CD4-positive, alpha-beta T cell (primary cell): ENCODE measurements at regions not wholly inside any gene's neighbourhood (a gene's known extent, or its start where the extent isn't known, plus 50 kb on each side); places are given as distances from the start of the nearest gene placed in this dataset.

Experiments used
- ATAC-seq: fragments of 200-7000 bp; cut with Tn5 transposase; one replicate; pipeline ENCODE4 v1.10.0; 2022; ENCODE audit warnings: mild to moderate bottlenecking; ENCODE audit not compliant: poor library complexity
- CTCF ChIA-PET: fragments of 350-600 bp; sonication (Branson Sonifier 250); formaldehyde crosslinking; loops from one replicate; lab custom pipeline; 2021; ENCODE audit warnings: antibody characterized with exemption, inconsistent platforms; lab: Charles Lee
- POLR2A ChIA-PET: fragments of 350-600 bp; sonication (Branson Sonifier 250); formaldehyde crosslinking; loops from one replicate; lab custom pipeline; 2021; ENCODE audit warnings: antibody characterized with exemption, inconsistent platforms; lab: Charles Lee
- DNase-seq, 14 experiments: peaks; one replicate each; pipeline ENCODE4 v3.0.0-alpha.2; 2013 to 2020; ENCODE audit warnings: mixed read lengths in 2 of 14
- H3K27ac ChIP-seq, 2 donors: one replicate each; pipeline versions ENCODE4 v1.5.1 to v1.7.0; 2013; ENCODE audit warnings: low read length in 2 of 2, low read depth in 1 of 2, mild to moderate bottlenecking in 1 of 2
- H3K27me3 ChIP-seq, 2 experiments: 1 replicate in 1 of 2; 2 replicates in 1 of 2; pipeline versions ENCODE4 v1.6.1 to v1.7.0; 2013; ENCODE audit warnings: low read length in 2 of 2, control low read depth in 1 of 2, mild to moderate bottlenecking in 1 of 2, moderate library complexity in 1 of 2; ENCODE audit not compliant: insufficient read depth in 2 of 2, control insufficient read depth in 1 of 2
- H3K36me3 ChIP-seq: one replicate; pipeline ENCODE4 v1.6.1; 2013; ENCODE audit warnings: low read length, control low read depth; ENCODE audit not compliant: insufficient read depth
- H3K4me1 ChIP-seq: one replicate; pipeline ENCODE4 v1.6.1; 2013; ENCODE audit warnings: low read length, control low read depth; ENCODE audit not compliant: insufficient read depth
- H3K4me3 ChIP-seq: one replicate; pipeline ENCODE4 v1.5.1; 2013; ENCODE audit warnings: mild to moderate bottlenecking, low read length, moderate library complexity
- H3K9me3 ChIP-seq, 2 experiments: 1 replicate in 1 of 2; 2 replicates in 1 of 2; pipeline versions ENCODE4 v1.6.1 to v1.7.0; 2013; ENCODE audit warnings: low read length in 2 of 2, mild to moderate bottlenecking in 2 of 2, control low read depth in 1 of 2, moderate library complexity in 1 of 2; ENCODE audit not compliant: control insufficient read depth in 1 of 2, insufficient read depth in 1 of 2
- H3K27ac Mint-ChIP-seq: one replicate; pipeline ENCODE4 v1.8.0; 2020; ENCODE audit warnings: mixed read lengths
- H3K27me3 Mint-ChIP-seq: one replicate; pipeline ENCODE4 v1.8.0; 2021; ENCODE audit warnings: mixed read lengths
- H3K36me3 Mint-ChIP-seq: one replicate; pipeline ENCODE4 v1.8.0; 2021; ENCODE audit warnings: low read depth, mixed read lengths
- H3K4me1 Mint-ChIP-seq: one replicate; pipeline ENCODE4 v1.8.0; 2021; ENCODE audit warnings: low read depth, mixed read lengths
- H3K4me3 Mint-ChIP-seq: one replicate; pipeline ENCODE4 v1.8.0; 2020; ENCODE audit warnings: mild to moderate bottlenecking, mixed read lengths
- H3K9me3 Mint-ChIP-seq: one replicate; pipeline ENCODE4 v1.8.0; 2020; ENCODE audit warnings: mixed read lengths
- CTCF ChIP-seq: fragments of 200-600 bp; IDR thresholded peaks from one replicate; pipeline ENCODE4 v1.8.0; 2022; ENCODE audit warnings: antibody characterized with exemption, mild to moderate bottlenecking
- intact Hi-C, 2 experiments: fragments of 100-400 bp; cut with DNase I in 1 of 2; cut with micrococcal nuclease in 1 of 2; formaldehyde crosslinking; loops; one replicate each; pipeline versions ENCODE4 v1.15.1 to v1.9.0; 2023 to 2025; cut with DNase I, micrococcal nuclease

GRCh38 chr20:6940048-6940447, 172.6 kb downstream of the BMP2 start:
- peaks cover 11% of the 10 kb centered on the region for H3K9me3 Mint-ChIP-seq
- H3K27me3 Mint-ChIP-seq, result no peaks in the 10 kb centered on the region
- no peaks in the 10 kb centered on the region for H3K27me3 ChIP-seq
- H3K4me1 ChIP-seq, result no peaks in the 10 kb centered on the region
- ChIA-PET CTCF (no interaction called here), POLR2A (no interaction called here)
- DNase-seq (peak in 1 of 14 experiments; percentile 1), ATAC-seq (no peak)
- H3K9me3 ChIP-seq, result peaks cover 3 to 5% of the 10 kb centered on the region in 2 experiments
- no peak overlapping the region for H3K4me3 ChIP-seq
- intact Hi-C loops, result no loop called here
- no peaks in the 10 kb centered on the region for H3K36me3 ChIP-seq
- no peaks in the 10 kb centered on the region for H3K36me3 Mint-ChIP-seq
- no peak overlapping the region for H3K27ac Mint-ChIP-seq
- no peak overlapping the region for H3K4me3 Mint-ChIP-seq
- H3K27ac ChIP-seq, result no peak overlapping the region
- H3K4me1 Mint-ChIP-seq, result no peaks in the 10 kb centered on the region
- no peak for TF ChIP-seq CTCF

- Mint-ChIP-seq H3K9me3 (peaks cover 14% of the 10 kb centered on the region), H3K27ac (no peak overlapping the region), H3K36me3 (no peaks in the 10 kb centered on the region), H3K4me3 (no peak overlapping the region), H3K4me1 (no peaks in the 10 kb centered on the region), H3K27me3 (no peaks in the 10 kb centered on the region)
- ChIA-PET POLR2A (no interaction called here), CTCF (no interaction called here)
- H3K4me3 ChIP-seq, result no peak overlapping the region
- no peaks in the 10 kb centered on the region for H3K27me3 ChIP-seq
- H3K4me1 ChIP-seq, result no peaks in the 10 kb centered on the region
- no peak for TF ChIP-seq CTCF
- intact Hi-C loops, result no loop called here
- peaks cover 3 to 5% of the 10 kb centered on the region in 2 experiments for H3K9me3 ChIP-seq
- ATAC-seq, result no peak
- no peaks in the 10 kb centered on the region for H3K36me3 ChIP-seq
- no peak for DNase-seq
- no peak overlapping the region for H3K27ac ChIP-seq
Measured at GRCh38 chr20:6940876-6941275, 173.4 kb downstream of the BMP2 start.

- H3K27ac Mint-ChIP-seq, result no peak overlapping the region
- CTCF ChIA-PET, result no interaction called here
- no peak for TF ChIP-seq CTCF
Measured at GRCh38 chr20:6941571-6941970, 174.1 kb downstream of the BMP2 start.

More at GRCh38 chr20:6941571-6941970, 174.1 kb downstream of the BMP2 start:
- Mint-ChIP-seq H3K4me3 (no peak overlapping the region), H3K36me3 (no peaks in the 10 kb centered on the region), H3K9me3 (peaks cover 17% of the 10 kb centered on the region), H3K27me3 (no peaks in the 10 kb centered on the region), H3K4me1 (no peaks in the 10 kb centered on the region)
- Histone ChIP-seq H3K27ac (no peak overlapping the region), H3K9me3 (peaks cover 3 to 5% of the 10 kb centered on the region in 2 experiments), H3K4me3 (no peak overlapping the region), H3K36me3 (no peaks in the 10 kb centered on the region), H3K27me3 (no peaks in the 10 kb centered on the region), H3K4me1 (no peaks in the 10 kb centered on the region)
- no peak for ATAC-seq
- intact Hi-C loops, result no loop called here
- POLR2A ChIA-PET, result no interaction called here
- DNase-seq, result no peak
